GM12891 (cell line): ENCODE measurements at regions not wholly inside any gene's neighbourhood (a gene's known extent, or its start where the extent isn't known, plus 50 kb on each side); places are given as distances from the start of the nearest gene placed in this dataset.
"Not testable (repeated sequence)": the region's sequence is repeated elsewhere in the genome, so short reads cannot be mapped to it uniquely, and the experiment has no call there.

Source experiments
- DNase-seq: peaks from one replicate; pipeline ENCODE4 v3.0.0; 2011; ENCODE audit warnings: low spot score; ENCODE audit not compliant: insufficient read length
- FAIRE-seq: peaks from 2 replicates; lab custom pipeline; 2011; peaks lifted over from hg19 to GRCh38; lab: Jason Lieb, UNC
- PAX5 ChIP-seq: IDR thresholded peaks from 2 replicates; pipeline ENCODE4 v1.6.1; 2011; ENCODE audit warnings: low read length, moderate library complexity, mild to moderate bottlenecking; ENCODE audit not compliant: insufficient read depth, severe bottlenecking
- POLR2A ChIP-seq: IDR thresholded peaks from 2 replicates; pipeline ENCODE4 v1.6.1; 2011; ENCODE audit warnings: low read depth, low read length, control low read depth
- POLR2AphosphoS5 ChIP-seq: IDR thresholded peaks from 2 replicates; pipeline ENCODE4 v1.6.1; 2011; ENCODE audit warnings: low read depth, low read length, control low read depth
- POU2F2 ChIP-seq: IDR thresholded peaks from 2 replicates; pipeline ENCODE4 v1.6.1; 2011; ENCODE audit warnings: low read depth, mild to moderate bottlenecking, control low read depth, low read length, moderate library complexity
- SPI1 ChIP-seq: IDR thresholded peaks from 2 replicates; pipeline ENCODE4 v1.6.1; 2011; ENCODE audit warnings: low read depth, low read length, control low read depth
- TAF1 ChIP-seq: IDR thresholded peaks from 2 replicates; pipeline ENCODE4 v1.6.1; 2011; ENCODE audit warnings: low read depth, low read length, control low read depth

DNA sequence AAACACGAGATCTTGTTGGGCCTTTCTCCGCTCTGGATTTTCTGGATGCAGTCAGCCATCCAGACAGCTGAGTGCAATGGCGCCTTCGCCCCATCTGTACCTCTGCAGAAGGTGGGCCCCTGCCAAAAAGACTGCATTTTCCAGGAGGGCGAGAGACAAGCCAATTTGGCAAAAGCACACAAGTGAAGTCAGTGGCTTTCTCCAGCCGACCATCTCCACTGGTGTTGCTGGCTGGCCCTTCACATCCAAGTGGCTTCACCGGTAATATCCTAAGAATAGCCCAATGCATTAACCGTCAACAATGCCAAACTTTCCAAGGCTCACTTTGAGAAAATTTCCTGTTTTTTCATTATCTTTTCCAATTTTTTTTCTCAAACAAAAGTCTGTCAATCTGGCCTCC lies 96.2 kb upstream of the MXRA5 start:
- FAIRE-seq = no peak
- TF ChIP-seq POLR2A (no peak), SPI1 (no peak), POU2F2 (no peak), PAX5 (no peak), TAF1 (no peak), POLR2AphosphoS5 (no peak)

GRCh38 chrX:3440981-3441380 lies 94.5 kb upstream of the MXRA5 start:
- TF ChIP-seq TAF1 (no peak), POU2F2 (no peak), POLR2A (no peak), POLR2AphosphoS5 (no peak), SPI1 (no peak), PAX5 (no peak)
- DNase-seq (no peak), FAIRE-seq (no peak)

More for the DNA sequence above, 96.2 kb upstream of the MXRA5 start:
- no peak for DNase-seq

DNA sequence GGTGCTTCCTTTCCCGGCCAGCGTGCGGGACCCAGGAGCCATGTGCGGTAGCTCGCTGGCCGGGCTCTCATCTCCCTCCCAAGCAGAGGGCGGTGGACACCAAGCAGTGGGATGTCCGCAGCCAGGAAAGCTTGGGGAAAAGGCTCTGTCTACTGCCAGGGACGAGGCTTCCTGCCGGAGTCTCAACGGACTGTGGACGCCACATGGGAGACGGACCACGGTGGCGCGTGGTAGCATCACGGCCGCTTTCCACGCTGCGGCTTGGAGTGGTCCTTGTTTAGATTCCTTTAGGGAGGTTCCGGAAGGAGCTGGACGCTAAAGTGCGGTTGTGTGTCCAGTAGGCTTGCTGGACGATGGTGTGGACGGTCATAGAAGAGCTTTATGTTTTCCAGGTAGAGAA lies 89.5 kb upstream of the MXRA5 start:
- FAIRE-seq = peak; percentile 35
- not testable (repeated sequence) for DNase-seq

- FAIRE-seq = peak; percentile 9
Measured at GRCh38 chrX:3435057-3435456, 88.6 kb upstream of the MXRA5 start.

DNA sequence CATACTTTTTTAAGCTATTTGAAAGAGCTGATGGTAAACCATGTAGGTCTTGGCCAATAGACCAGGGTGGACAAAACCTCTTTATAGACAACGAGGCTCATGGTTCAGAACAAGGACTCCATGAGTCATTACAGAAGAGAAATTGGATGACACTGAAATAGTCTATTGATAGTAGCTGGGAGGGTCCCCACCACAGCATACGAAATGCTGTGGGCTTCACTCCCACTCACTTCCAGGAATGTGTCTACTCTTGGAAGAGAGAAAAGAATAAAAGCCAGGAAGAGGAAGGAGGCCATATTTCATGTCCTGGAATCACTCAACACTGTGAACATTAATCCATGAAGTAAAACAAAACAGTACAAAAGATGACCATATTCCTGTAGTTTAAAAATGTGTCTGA lies 82.3 kb upstream of the MXRA5 start:
- DNase-seq = no peak
- TF ChIP-seq TAF1 (no peak), POLR2AphosphoS5 (no peak), PAX5 (no peak), SPI1 (no peak), POLR2A (no peak), POU2F2 (no peak)
- FAIRE-seq = no peak

More at GRCh38 chrX:3435057-3435456, 88.6 kb upstream of the MXRA5 start:
- TF ChIP-seq POU2F2 (no peak), TAF1 (no peak), SPI1 (no peak), POLR2AphosphoS5 (no peak), PAX5 (no peak), POLR2A (no peak)
- no peak for DNase-seq

DNA sequence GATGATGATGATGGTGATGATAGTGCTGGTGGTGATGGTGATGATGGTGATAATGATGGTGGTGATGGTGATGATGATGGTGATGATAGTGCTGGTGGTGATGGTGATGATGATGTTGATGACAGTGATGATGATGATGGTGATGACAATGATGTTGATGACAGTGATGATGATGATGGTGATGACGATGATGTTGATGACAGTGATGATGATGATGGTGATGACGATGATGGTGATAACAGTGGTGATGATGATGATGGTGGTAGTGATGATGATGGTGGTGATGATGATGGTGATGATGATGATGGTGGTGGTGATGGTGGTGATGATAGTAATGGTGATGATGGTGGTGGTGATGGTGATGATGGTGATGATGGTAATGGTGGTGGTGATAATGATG lies 80.1 kb upstream of the MXRA5 start:
- FAIRE-seq (peak; percentile 78), DNase-seq (no peak)
- TF ChIP-seq POLR2AphosphoS5 = no peak
- no peak for TF ChIP-seq POU2F2
- TF ChIP-seq SPI1 = no peak
- no peak for TF ChIP-seq PAX5
- no peak for TF ChIP-seq TAF1
- TF ChIP-seq POLR2A = no peak

- FAIRE-seq = no peak
- no peak for DNase-seq
- TF ChIP-seq POLR2A (no peak), POU2F2 (no peak), TAF1 (no peak), POLR2AphosphoS5 (no peak), PAX5 (no peak), SPI1 (no peak)
Measured at GRCh38 chrX:3425031-3425430, 78.6 kb upstream of the MXRA5 start.

GRCh38 chrX:3420316-3420715 lies 73.9 kb upstream of the MXRA5 start:
- FAIRE-seq = no peak
- DNase-seq = no peak
- TF ChIP-seq TAF1 (no peak), POLR2A (no peak), POU2F2 (no peak), POLR2AphosphoS5 (no peak)

DNA sequence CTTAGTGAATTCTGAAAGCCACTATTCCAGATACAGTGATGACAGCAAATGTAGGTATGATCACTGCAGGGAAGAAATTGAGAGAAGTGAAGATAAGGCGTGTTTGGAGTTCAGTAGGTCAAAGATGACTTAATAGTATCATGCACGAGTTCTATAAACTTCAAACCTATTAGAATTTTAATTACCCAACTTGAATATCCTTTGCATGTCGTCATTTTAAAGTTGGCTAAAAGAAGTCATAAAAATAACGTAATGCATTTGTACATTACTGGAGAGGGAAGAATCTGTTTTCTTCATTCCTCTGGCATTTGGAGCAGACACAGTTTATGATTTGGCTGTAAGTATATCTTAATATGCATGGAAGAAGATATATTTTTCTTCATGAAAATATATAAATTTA lies 68.6 kb upstream of the MXRA5 start:
- TF ChIP-seq POLR2AphosphoS5 = no peak
- FAIRE-seq (no peak), DNase-seq (no peak)

DNA sequence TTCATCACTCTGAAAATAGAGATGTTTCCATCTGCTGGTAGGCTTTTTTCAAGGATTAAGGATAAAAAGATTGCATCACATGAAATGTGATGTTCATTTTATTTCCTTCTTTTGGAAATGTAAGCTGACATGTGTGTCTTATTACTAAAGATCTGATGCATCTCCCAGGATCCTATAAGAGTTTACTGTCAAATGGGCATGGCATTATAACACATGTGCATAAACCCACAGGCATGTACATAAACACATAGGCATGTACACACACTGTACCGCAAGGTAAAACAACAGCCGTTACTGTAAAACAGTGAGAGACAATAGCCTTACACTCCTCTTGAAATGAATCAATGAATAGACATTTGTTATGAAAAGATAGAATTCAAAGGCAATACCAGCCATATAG lies 65.2 kb upstream of the MXRA5 start:
- FAIRE-seq = not testable (repeated sequence)

GRCh38 chrX:3409936-3410335 lies 63.5 kb upstream of the MXRA5 start:
- FAIRE-seq, DNase-seq: not testable (repeated sequence)

More for the DNA sequence above, 65.2 kb upstream of the MXRA5 start:
- not testable (repeated sequence) for DNase-seq

- TF ChIP-seq SPI1 (no peak), PAX5 (no peak), POLR2AphosphoS5 (no peak), POU2F2 (no peak), POLR2A (no peak), TAF1 (no peak)
- FAIRE-seq (no peak), DNase-seq (no peak)
Measured at GRCh38 chrX:3407781-3408180, 61.3 kb upstream of the MXRA5 start.
